H1 (cell line): ENCODE measurements at regions not wholly inside any gene's neighbourhood (a gene's known extent, or its start where the extent isn't known, plus 50 kb on each side); places are given as distances from the start of the nearest gene placed in this dataset.

ENCODE experiments used
- CTCF ChIA-PET: fragments of 300-600 bp; sonication (Branson Sonifier 250); formaldehyde crosslinking; loops from one replicate; lab custom pipeline; 2021; ENCODE audit not compliant: partially characterized antibody; lab: Charles Lee
- POLR2A ChIA-PET: fragments of 300-600 bp; sonication (Branson Sonifier 250); formaldehyde crosslinking; loops from one replicate; lab custom pipeline; 2021; ENCODE audit warnings: inconsistent platforms; ENCODE audit not compliant: partially characterized antibody; lab: Charles Lee
- DNase-seq, 2 experiments: peaks; one replicate each; pipeline versions ENCODE4 v3.0.0 to v3.0.0-alpha.2; 2010 to 2022; ENCODE audit warnings: low spot score in 2 of 2, low read depth in 1 of 2, mixed read lengths in 1 of 2
- FAIRE-seq: peaks from 2 replicates; lab custom pipeline; 2011; peaks lifted over from hg19 to GRCh38; lab: Jason Lieb, UNC
- H2AFZ ChIP-seq: 2 replicates; pipeline ENCODE4 v1.8.1; 2012; ENCODE audit warnings: low read length, inconsistent platforms
- H2AK5ac ChIP-seq: 2 replicates; pipeline ENCODE4 v1.6.1; 2013; ENCODE audit warnings: low read depth, low read length
- H2BK120ac ChIP-seq: replicated peaks from 2 replicates; pipeline ENCODE3; 2013; ENCODE audit warnings: low read depth, low read length, inconsistent platforms
- H2BK12ac ChIP-seq: 2 replicates; pipeline ENCODE4 v1.6.1; 2013; ENCODE audit warnings: low read depth, low read length
- H2BK15ac ChIP-seq: 2 replicates; pipeline ENCODE4 v1.6.1; 2013; ENCODE audit warnings: low read length
- H2BK20ac ChIP-seq: 2 replicates; pipeline ENCODE4 v1.6.1; 2013; ENCODE audit warnings: low read length
- H2BK5ac ChIP-seq: 2 replicates; pipeline ENCODE4 v1.6.1; 2013; ENCODE audit warnings: low read depth, low read length
- H3K14ac ChIP-seq: 2 replicates; pipeline ENCODE4 v1.6.1; 2013; ENCODE audit warnings: inconsistent platforms; ENCODE audit not compliant: insufficient read length
- H3K18ac ChIP-seq: 2 replicates; pipeline ENCODE4 v1.6.1; 2013; ENCODE audit warnings: low read length; ENCODE audit errors: extremely low read depth
- H3K23ac ChIP-seq: 2 replicates; pipeline ENCODE4 v1.6.1; 2013; ENCODE audit warnings: inconsistent platforms; ENCODE audit not compliant: insufficient read length
- H3K23me2 ChIP-seq: 2 replicates; pipeline ENCODE4 v1.6.1; 2013; ENCODE audit warnings: low read depth, low read length
- H3K27ac ChIP-seq: 2 replicates; pipeline ENCODE4 v1.6.1; 2011; ENCODE audit warnings: low read depth, low read length, inconsistent platforms
- H3K27me3 ChIP-seq, 4 experiments: replicated peaks in 1 of 4; 1 replicate in 1 of 4; 2 replicates in 3 of 4; pipeline versions ENCODE4 v1.6.1 to v1.8.1; 2011 to 2013; ENCODE audit warnings: low read length in 3 of 4, mild to moderate bottlenecking in 3 of 4, inconsistent platforms in 2 of 4, mixed read lengths in 2 of 4, moderate library complexity in 1 of 4; ENCODE audit not compliant: control insufficient read depth in 3 of 4, insufficient read depth in 3 of 4; ENCODE audit errors: extremely low read depth in 1 of 4
- H3K36me3 ChIP-seq, 4 experiments: 2 replicates each; pipeline versions ENCODE4 v1.6.1 to v1.8.1; 2011 to 2013; ENCODE audit warnings: mild to moderate bottlenecking in 4 of 4, low read length in 3 of 4, moderate library complexity in 2 of 4, control low read depth in 1 of 4, inconsistent platforms in 1 of 4; ENCODE audit not compliant: insufficient read depth in 4 of 4, control insufficient read depth in 2 of 4
- H3K4ac ChIP-seq: replicated peaks from 2 replicates; pipeline ENCODE3; 2013; ENCODE audit warnings: low read length, low read depth, mixed read lengths, inconsistent platforms; ENCODE audit not compliant: insufficient read length
- H3K4me1 ChIP-seq, 4 experiments: replicated peaks in 1 of 4; 1 replicate in 1 of 4; 2 replicates in 3 of 4; pipeline versions ENCODE4 v1.6.1 to v1.8.1; 2011 to 2013; ENCODE audit warnings: low read length in 3 of 4, inconsistent platforms in 2 of 4, mixed read lengths in 1 of 4; ENCODE audit not compliant: insufficient read depth in 4 of 4, control insufficient read depth in 3 of 4
- H3K4me2 ChIP-seq, 2 experiments: 2 replicates each; pipeline versions ENCODE4 v1.6.1 to v1.8.1; 2011 to 2013; ENCODE audit warnings: low read depth in 2 of 2, low read length in 2 of 2, control low read depth in 1 of 2, inconsistent platforms in 1 of 2, mild to moderate bottlenecking in 1 of 2; ENCODE audit not compliant: insufficient read depth in 1 of 2
- H3K4me3 ChIP-seq, 4 experiments: fragments of 200-600, 300-600 bp in 1 of 4; sonication (generic), shearing (Covaris generic), sonication (Bioruptor Twin) in 1 of 4; 2 replicates each; pipeline versions ENCODE4 v1.5.1 to v1.8.1; 2011 to 2016; ENCODE audit warnings: low read length in 4 of 4, low read depth in 3 of 4, control low read depth in 2 of 4, inconsistent platforms in 2 of 4, mild to moderate bottlenecking in 2 of 4, mixed read lengths in 1 of 4, moderate library complexity in 1 of 4; ENCODE audit not compliant: insufficient read depth in 2 of 4; ENCODE audit errors: extremely low read depth in 1 of 4
- H3K56ac ChIP-seq: replicated peaks from 2 replicates; pipeline ENCODE3; 2013; ENCODE audit warnings: low read depth, mild to moderate bottlenecking, mixed read lengths, low read length, inconsistent platforms; ENCODE audit not compliant: insufficient read length
- H3K79me1 ChIP-seq: 2 replicates; pipeline ENCODE4 v1.6.1; 2013; ENCODE audit warnings: low read depth, low read length, control low read depth
- H3K79me2 ChIP-seq, 2 experiments: 2 replicates each; pipeline versions ENCODE4 v1.6.1 to v1.8.1; 2012 to 2013; ENCODE audit warnings: low read length in 2 of 2, mild to moderate bottlenecking in 2 of 2, inconsistent platforms in 1 of 2; ENCODE audit not compliant: insufficient read depth in 2 of 2, control insufficient read depth in 1 of 2
- H3K9ac ChIP-seq, 4 experiments: replicated peaks in 1 of 4; 1 replicate in 1 of 4; 2 replicates in 3 of 4; pipeline versions ENCODE4 v1.6.1 to v1.8.1; 2011 to 2013; ENCODE audit warnings: low read depth in 3 of 4, low read length in 3 of 4, control low read depth in 2 of 4, mild to moderate bottlenecking in 2 of 4, moderate library complexity in 2 of 4, inconsistent platforms in 1 of 4; ENCODE audit errors: extremely low read depth in 1 of 4
- H3K9me3 ChIP-seq, 2 experiments: 2 replicates each; pipeline versions ENCODE4 v1.6.1 to v1.8.1; 2012 to 2013; ENCODE audit warnings: mild to moderate bottlenecking in 2 of 2, moderate library complexity in 2 of 2, control low read depth in 1 of 2, inconsistent platforms in 1 of 2, low read depth in 1 of 2, low read length in 1 of 2, mixed read lengths in 1 of 2; ENCODE audit not compliant: insufficient read depth in 2 of 2
- H4K20me1 ChIP-seq, 2 experiments: replicated peaks in 1 of 2; 2 replicates each; pipeline versions ENCODE3 to v1.8.1; 2011 to 2013; ENCODE audit warnings: inconsistent platforms in 2 of 2, low read length in 2 of 2, mild to moderate bottlenecking in 1 of 2; ENCODE audit not compliant: insufficient read depth in 2 of 2, control insufficient read depth in 1 of 2
- H4K5ac ChIP-seq: 2 replicates; pipeline ENCODE4 v1.6.1; 2013; ENCODE audit warnings: low read length, low read depth, mixed read lengths, inconsistent platforms; ENCODE audit not compliant: insufficient read length
- H4K8ac ChIP-seq: 2 replicates; pipeline ENCODE4 v1.8.0; 2013; ENCODE audit warnings: mild to moderate bottlenecking, moderate library complexity, low read length, inconsistent platforms; ENCODE audit not compliant: insufficient read depth; ENCODE audit errors: extremely low read depth
- H4K91ac ChIP-seq: replicated peaks from 2 replicates; pipeline ENCODE3; 2013; ENCODE audit warnings: low read length, mixed read lengths, inconsistent platforms; ENCODE audit not compliant: insufficient read length
- ATF3 ChIP-seq: IDR thresholded peaks from 2 replicates; pipeline ENCODE4 v1.6.1; 2011; ENCODE audit warnings: low read depth, mild to moderate bottlenecking, low read length; ENCODE audit not compliant: insufficient read depth
- BACH1 ChIP-seq: IDR thresholded peaks from 2 replicates; pipeline ENCODE4 v1.6.1; 2012; ENCODE audit warnings: low read length, improper control_type of control experiment
- CBX8 ChIP-seq: fragments of 300-800, 300-1000 bp; sonication (generic); IDR thresholded peaks from 2 replicates; pipeline ENCODE4 v1.7.1; 2016; ENCODE audit warnings: low read depth, low read length, borderline replicate concordance
- MAFK ChIP-seq: IDR thresholded peaks from 2 replicates; pipeline ENCODE4 v1.6.1; 2012; ENCODE audit warnings: low read depth, mild to moderate bottlenecking, improper control_type of control experiment, low read length
- PHF8 ChIP-seq: fragments of 200-600 bp; sonication (generic); conservative IDR thresholded peaks from 2 replicates; pipeline ENCODE4 v1.7.1; 2012; ENCODE audit warnings: low read depth, mild to moderate bottlenecking, inconsistent platforms, low read length, moderate library complexity
- POLR2AphosphoS5 ChIP-seq: IDR thresholded peaks from 2 replicates; pipeline ENCODE4 v1.6.1; 2011; ENCODE audit warnings: low read depth, low read length
- POU5F1 ChIP-seq: IDR thresholded peaks from 2 replicates; pipeline ENCODE4 v1.6.1; 2011; ENCODE audit warnings: low read depth, mild to moderate bottlenecking, low read length, moderate library complexity
- RAD21 ChIP-seq, 2 experiments: IDR thresholded peaks in 1 of 2; conservative IDR thresholded peaks in 1 of 2; 2 replicates each; pipeline ENCODE4 v1.6.1; 2011; ENCODE audit warnings: low read depth in 2 of 2, low read length in 2 of 2, improper control_type of control experiment in 1 of 2, inconsistent platforms in 1 of 2, mild to moderate bottlenecking in 1 of 2, moderate library complexity in 1 of 2
- SIN3A ChIP-seq, 2 experiments: IDR thresholded peaks in 1 of 2; conservative IDR thresholded peaks in 1 of 2; 2 replicates each; pipeline ENCODE4 v1.6.1; 2011 to 2012; ENCODE audit warnings: low read length in 2 of 2, improper control_type of control experiment in 1 of 2, low read depth in 1 of 2, mild to moderate bottlenecking in 1 of 2
- SIX5 ChIP-seq: IDR thresholded peaks from 2 replicates; pipeline ENCODE4 v1.6.1; 2011; ENCODE audit warnings: mild to moderate bottlenecking, low read depth, low read length
- SP1 ChIP-seq: IDR thresholded peaks from 2 replicates; pipeline ENCODE4 v1.6.1; 2011; ENCODE audit warnings: low read depth, low read length
- SP4 ChIP-seq: IDR thresholded peaks from 2 replicates; pipeline ENCODE4 v1.6.1; 2012; ENCODE audit warnings: low read length, inconsistent platforms
- TAF1 ChIP-seq: IDR thresholded peaks from 2 replicates; pipeline ENCODE4 v1.6.1; 2011; ENCODE audit warnings: mild to moderate bottlenecking, low read depth, low read length
- WGBS, 2 experiments: shearing (Covaris generic) in 1 of 2; methylation state at CpG; one replicate each; pipeline versions ENCODE4 v1.1.6 to v1.1.7; 2013 to 2015; ENCODE audit warnings: low lambda C conversion rate in 2 of 2, mixed read lengths in 2 of 2, inconsistent platforms in 1 of 2, low coverage in 1 of 2, missing lambda C conversion rate in 1 of 2; ENCODE audit not compliant: insufficient replicate concordance in 2 of 2, insufficient coverage in 1 of 2, insufficient read length in 1 of 2; ENCODE audit errors: extremely low coverage in 1 of 2, missing lambda C conversion rate in 1 of 2; 5-methylcytosine and 5-hydroxymethylcytosine counted together

DNA sequence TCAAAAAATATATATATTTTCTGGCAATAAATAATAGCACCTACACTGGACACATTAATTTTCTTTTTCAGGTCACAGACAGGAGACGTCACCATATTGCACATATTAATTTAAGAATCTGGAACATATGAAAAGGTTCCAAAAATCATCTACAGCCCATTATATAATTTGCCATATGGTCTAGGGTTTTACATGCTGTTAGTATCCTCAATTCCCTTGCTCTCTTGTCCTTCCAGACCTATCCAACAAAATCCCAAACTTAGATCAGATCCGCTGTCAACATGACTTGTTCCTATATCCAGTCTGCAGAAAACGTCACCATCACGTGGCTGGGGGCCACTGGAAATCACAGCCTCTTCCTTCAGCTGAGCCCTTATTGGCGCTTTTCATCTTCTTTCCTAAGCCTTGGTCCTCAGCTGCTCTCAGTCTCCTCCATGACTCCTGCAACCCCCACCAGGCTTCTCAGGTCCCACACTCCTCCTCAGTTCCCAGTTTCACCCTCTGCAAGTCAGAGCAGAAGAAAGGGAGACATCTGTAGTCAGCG lies 192.0 kb upstream of the GATB start:
- no peak for TF ChIP-seq ATF3
- TF ChIP-seq SP1: no peak
- no peak for TF ChIP-seq CBX8
- no peak for TF ChIP-seq POLR2AphosphoS5
- TF ChIP-seq PHF8: no peak
- TF ChIP-seq SIN3A (conservative IDR thresholded peaks at IDR 0.05 in 1 of 2, IDR thresholded peaks at IDR 0.05 in 1 of 2; ENCODE audit: low read depth in 1 of 2, low read length in 2 of 2): no peak
- no peak for TF ChIP-seq TAF1
- TF ChIP-seq BACH1: no peak
- no peak for TF ChIP-seq MAFK
- no peak for TF ChIP-seq SIX5
- no peak for TF ChIP-seq POU5F1
- TF ChIP-seq SP4: no peak
- no peak for TF ChIP-seq RAD21 (IDR thresholded peaks at IDR 0.05 in 1 of 2, conservative IDR thresholded peaks at IDR 0.05 in 1 of 2; ENCODE audit: low read depth in 2 of 2, low read length in 2 of 2)
- H3K27me3 ChIP-seq: no peaks in the 10 kb centered on the region
- POLR2A ChIA-PET: no interaction called here

More for the DNA sequence above, 192.0 kb upstream of the GATB start:
- no peaks in the 10 kb centered on the region for H3K23me2 ChIP-seq
- H2BK12ac ChIP-seq: no peak overlapping the region
- no peak overlapping the region for H3K56ac ChIP-seq
- H4K91ac ChIP-seq: no peak overlapping the region
- H4K20me1 ChIP-seq: no peaks in the 10 kb centered on the region
- H3K4me2 ChIP-seq: no peak overlapping the region
- H2BK120ac ChIP-seq: no peak overlapping the region
- no peaks in the 10 kb centered on the region for H3K79me1 ChIP-seq
- H4K8ac ChIP-seq: no peak overlapping the region
- H3K9ac ChIP-seq: no peak overlapping the region
- H2AK5ac ChIP-seq: no peak overlapping the region
- no peak overlapping the region for H3K27ac ChIP-seq
- H3K4me3 ChIP-seq: no peak overlapping the region
- H3K4ac ChIP-seq: no peak overlapping the region
- H4K5ac ChIP-seq: no peak overlapping the region
- H3K23ac ChIP-seq: no peak overlapping the region
- no peak overlapping the region for H2BK20ac ChIP-seq
- H3K79me2 ChIP-seq: no peaks in the 10 kb centered on the region
- H2BK15ac ChIP-seq: no peak overlapping the region
- H3K36me3 ChIP-seq: no peaks in the 10 kb centered on the region
- CTCF ChIA-PET: interaction anchor here (1.3 kb wide), 1 partner anchor 217 kb away, joined by 3 read pairs; no protein-coding TSS in a partner anchor
- WGBS, 2 experiments: 86% methylated on average over 6 of the region's 6 CpGs; no CpG with 5 or more reads in 1 of the 2 experiments
- H3K4me1 ChIP-seq: peaks cover 0 to 6% (median 3%) of the 10 kb centered on the region in 4 experiments; a peak in 3 of 7 replicates
- no peak overlapping the region for H3K14ac ChIP-seq
- FAIRE-seq: no peak
- H2BK5ac ChIP-seq: no peak overlapping the region
- H3K9me3 ChIP-seq: peaks cover 3 to 9% of the 10 kb centered on the region in 2 experiments
- H3K18ac ChIP-seq: no peak overlapping the region
- no peak for DNase-seq
- H2AFZ ChIP-seq: no peak overlapping the region
